ENCODE measurements at regions not wholly inside any gene's neighbourhood (a gene's known extent, or its start where the extent isn't known, plus 50 kb on each side); places are given as distances from the start of the nearest gene placed in this dataset.

- Histone ChIP-seq H3K9me3 (ENCODE audit: control insufficient read depth, low read depth, low read length) (peaks cover 7% of the 10 kb centered on the region), H3K27ac (ENCODE audit: low read length) (no peak overlapping the region), H3K4me3 (ENCODE audit: low read length) (no peak overlapping the region), H3K27me3 (ENCODE audit: control insufficient read depth, insufficient read depth, low read length) (no peaks in the 10 kb centered on the region), H3K36me3 (ENCODE audit: control insufficient read depth, insufficient read depth, low read length) (no peaks in the 10 kb centered on the region), H3K4me1 (ENCODE audit: control insufficient read depth, insufficient read depth, low read length) (no peaks in the 10 kb centered on the region)
- DNase-seq: no peak
- WGBS (ENCODE audit: insufficient coverage, low lambda C conversion rate): no CpG with 5 or more reads among the region's 13 CpGs
Observed at GRCh38 chr13:62046512-62046911, 630.9 kb upstream of the PCDH20 start.

GRCh38 chr13:62043600-62043999 lies 628.0 kb upstream of the PCDH20 start:
- Histone ChIP-seq H3K4me3 (ENCODE audit: low read length) (no peak overlapping the region), H3K27ac (ENCODE audit: low read length) (no peak overlapping the region), H3K4me1 (ENCODE audit: control insufficient read depth, insufficient read depth, low read length) (no peaks in the 10 kb centered on the region), H3K27me3 (ENCODE audit: control insufficient read depth, insufficient read depth, low read length) (no peaks in the 10 kb centered on the region), H3K9me3 (ENCODE audit: control insufficient read depth, low read depth, low read length) (peaks cover 7% of the 10 kb centered on the region), H3K36me3 (ENCODE audit: control insufficient read depth, insufficient read depth, low read length) (no peaks in the 10 kb centered on the region)
- no peak for DNase-seq
- no CpG with 5 or more reads among the region's 3 CpGs for WGBS (ENCODE audit: insufficient coverage, low lambda C conversion rate)

GRCh38 chr13:62040806-62041205 lies 625.2 kb upstream of the PCDH20 start:
- no CpG with 5 or more reads among the region's 2 CpGs for WGBS (ENCODE audit: insufficient coverage, low lambda C conversion rate)

DNA sequence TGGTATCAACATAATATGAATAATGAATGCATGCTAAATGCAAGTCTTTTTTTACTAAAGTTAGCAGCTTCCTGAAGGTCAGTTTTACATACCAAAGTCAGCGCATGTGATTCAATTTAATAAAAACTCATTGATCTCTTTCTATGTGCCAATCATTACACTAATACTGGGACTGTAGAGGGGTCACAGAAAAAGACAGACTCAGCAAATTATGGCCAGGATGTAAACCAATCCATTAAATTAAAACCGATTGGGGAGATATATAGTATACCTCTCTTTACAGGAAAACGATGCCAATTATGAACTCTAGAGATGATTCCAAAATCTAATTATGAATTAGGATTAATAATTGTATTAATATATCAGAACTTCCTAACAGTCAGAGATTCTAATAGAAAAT lies 624.4 kb upstream of the PCDH20 start:
- WGBS (ENCODE audit: insufficient coverage, low lambda C conversion rate): no CpG with 5 or more reads among the region's 3 CpGs
- H3K4me3 ChIP-seq (ENCODE audit: low read length): no peak overlapping the region
- no peaks in the 10 kb centered on the region for H3K36me3 ChIP-seq (ENCODE audit: control insufficient read depth, insufficient read depth, low read length)
- H3K27me3 ChIP-seq (ENCODE audit: control insufficient read depth, insufficient read depth, low read length): no peaks in the 10 kb centered on the region
- H3K9me3 ChIP-seq (ENCODE audit: control insufficient read depth, low read depth, low read length): no peaks in the 10 kb centered on the region
- DNase-seq: no peak
- H3K4me1 ChIP-seq (ENCODE audit: control insufficient read depth, insufficient read depth, low read length): no peaks in the 10 kb centered on the region
- H3K27ac ChIP-seq (ENCODE audit: low read length): no peak overlapping the region

More at GRCh38 chr13:62040806-62041205, 625.2 kb upstream of the PCDH20 start:
- Histone ChIP-seq H3K36me3 (ENCODE audit: control insufficient read depth, insufficient read depth, low read length) (no peaks in the 10 kb centered on the region), H3K27me3 (ENCODE audit: control insufficient read depth, insufficient read depth, low read length) (no peaks in the 10 kb centered on the region), H3K4me1 (ENCODE audit: control insufficient read depth, insufficient read depth, low read length) (no peaks in the 10 kb centered on the region), H3K9me3 (ENCODE audit: control insufficient read depth, low read depth, low read length) (no peaks in the 10 kb centered on the region), H3K27ac (ENCODE audit: low read length) (no peak overlapping the region), H3K4me3 (ENCODE audit: low read length) (no peak overlapping the region)
- no peak for DNase-seq

GRCh38 chr13:62038214-62038613 lies 622.6 kb upstream of the PCDH20 start:
- Histone ChIP-seq H3K4me3 (ENCODE audit: low read length) (no peak overlapping the region), H3K36me3 (ENCODE audit: control insufficient read depth, insufficient read depth, low read length) (no peaks in the 10 kb centered on the region), H3K27ac (ENCODE audit: low read length) (no peak overlapping the region), H3K9me3 (ENCODE audit: control insufficient read depth, low read depth, low read length) (no peaks in the 10 kb centered on the region), H3K4me1 (ENCODE audit: control insufficient read depth, insufficient read depth, low read length) (no peaks in the 10 kb centered on the region), H3K27me3 (ENCODE audit: control insufficient read depth, insufficient read depth, low read length) (no peaks in the 10 kb centered on the region)
- WGBS (ENCODE audit: insufficient coverage, low lambda C conversion rate): 71% methylated on average over 1 of the region's 1 CpG
- DNase-seq: no peak

- no peaks in the 10 kb centered on the region for H3K9me3 ChIP-seq (ENCODE audit: control insufficient read depth, low read depth, low read length)
- DNase-seq: no peak
- H3K36me3 ChIP-seq (ENCODE audit: control insufficient read depth, insufficient read depth, low read length): no peaks in the 10 kb centered on the region
- H3K4me1 ChIP-seq (ENCODE audit: control insufficient read depth, insufficient read depth, low read length): no peaks in the 10 kb centered on the region
- H3K27me3 ChIP-seq (ENCODE audit: control insufficient read depth, insufficient read depth, low read length): no peaks in the 10 kb centered on the region
- no peak overlapping the region for H3K27ac ChIP-seq (ENCODE audit: low read length)
- H3K4me3 ChIP-seq (ENCODE audit: low read length): no peak overlapping the region
- 40% methylated on average over 1 of the region's 2 CpGs for WGBS (ENCODE audit: insufficient coverage, low lambda C conversion rate)
Observed at GRCh38 chr13:62035981-62036380, 620.3 kb upstream of the PCDH20 start.

DNA sequence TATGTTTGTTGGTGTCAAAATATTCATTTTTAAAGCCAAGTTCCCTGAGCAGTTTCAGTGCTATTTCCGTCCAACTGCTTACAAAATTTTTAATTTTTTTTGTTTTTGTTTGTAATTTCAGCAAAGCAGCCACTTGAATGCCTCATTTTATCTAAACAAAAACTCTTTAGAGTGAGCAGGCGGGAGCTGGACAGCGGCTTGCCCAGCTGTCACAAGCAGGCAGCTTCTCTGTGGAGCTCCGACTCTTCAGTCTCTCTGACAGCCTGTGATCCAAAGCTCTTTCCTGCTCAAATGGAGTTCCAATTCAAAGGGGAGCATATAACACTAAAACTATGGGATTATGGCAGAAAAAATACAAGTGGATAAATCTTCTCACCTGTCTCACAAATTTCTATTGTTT lies 618.3 kb upstream of the PCDH20 start:
- Histone ChIP-seq H3K4me3 (ENCODE audit: low read length) (no peak overlapping the region), H3K9me3 (ENCODE audit: control insufficient read depth, low read depth, low read length) (no peaks in the 10 kb centered on the region), H3K4me1 (ENCODE audit: control insufficient read depth, insufficient read depth, low read length) (no peaks in the 10 kb centered on the region), H3K27me3 (ENCODE audit: control insufficient read depth, insufficient read depth, low read length) (no peaks in the 10 kb centered on the region), H3K36me3 (ENCODE audit: control insufficient read depth, insufficient read depth, low read length) (no peaks in the 10 kb centered on the region), H3K27ac (ENCODE audit: low read length) (no peak overlapping the region)
- no peak for DNase-seq
- 88% methylated on average over 1 of the region's 4 CpGs for WGBS (ENCODE audit: insufficient coverage, low lambda C conversion rate)

GRCh38 chr13:62022369-62022768 lies 606.7 kb upstream of the PCDH20 start:
- H3K4me3 ChIP-seq (ENCODE audit: low read length): no peak overlapping the region
- WGBS (ENCODE audit: insufficient coverage, low lambda C conversion rate): 100% methylated on average over 1 of the region's 1 CpG
- H3K27ac ChIP-seq (ENCODE audit: low read length): no peak overlapping the region
- no peaks in the 10 kb centered on the region for H3K27me3 ChIP-seq (ENCODE audit: control insufficient read depth, insufficient read depth, low read length)
- H3K4me1 ChIP-seq (ENCODE audit: control insufficient read depth, insufficient read depth, low read length): no peaks in the 10 kb centered on the region
- H3K9me3 ChIP-seq (ENCODE audit: control insufficient read depth, low read depth, low read length): no peaks in the 10 kb centered on the region
- no peaks in the 10 kb centered on the region for H3K36me3 ChIP-seq (ENCODE audit: control insufficient read depth, insufficient read depth, low read length)
- no peak for DNase-seq

DNA sequence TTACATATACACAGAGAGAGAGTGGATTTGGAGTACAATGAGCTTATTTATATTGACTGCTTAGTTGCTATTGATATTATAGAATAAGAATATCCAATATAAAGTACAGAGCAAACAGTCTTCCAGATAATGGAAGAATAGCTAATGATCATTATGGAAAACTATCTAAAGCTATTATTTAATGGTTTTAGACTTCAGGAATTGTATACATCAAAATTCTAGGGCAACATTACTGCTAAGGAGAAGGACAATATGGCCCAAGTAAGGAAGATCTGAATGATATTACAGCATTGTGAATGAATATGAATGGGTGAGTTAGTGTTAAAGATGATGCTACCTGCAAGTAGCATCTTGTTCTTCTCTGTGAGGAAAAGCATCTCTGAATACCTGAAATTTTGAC lies 604.2 kb upstream of the PCDH20 start:
- no peaks in the 10 kb centered on the region for H3K9me3 ChIP-seq (ENCODE audit: control insufficient read depth, low read depth, low read length)
- no peaks in the 10 kb centered on the region for H3K36me3 ChIP-seq (ENCODE audit: control insufficient read depth, insufficient read depth, low read length)
- no peaks in the 10 kb centered on the region for H3K27me3 ChIP-seq (ENCODE audit: control insufficient read depth, insufficient read depth, low read length)
- no peak overlapping the region for H3K27ac ChIP-seq (ENCODE audit: low read length)
- DNase-seq: no peak
- H3K4me1 ChIP-seq (ENCODE audit: control insufficient read depth, insufficient read depth, low read length): no peaks in the 10 kb centered on the region
- no peak overlapping the region for H3K4me3 ChIP-seq (ENCODE audit: low read length)

GRCh38 chr13:62014299-62014698 lies 598.6 kb upstream of the PCDH20 start:
- Histone ChIP-seq H3K4me3 (ENCODE audit: low read length) (no peak overlapping the region), H3K4me1 (ENCODE audit: control insufficient read depth, insufficient read depth, low read length) (no peaks in the 10 kb centered on the region), H3K27ac (ENCODE audit: low read length) (no peak overlapping the region), H3K9me3 (ENCODE audit: control insufficient read depth, low read depth, low read length) (no peaks in the 10 kb centered on the region), H3K27me3 (ENCODE audit: control insufficient read depth, insufficient read depth, low read length) (no peaks in the 10 kb centered on the region), H3K36me3 (ENCODE audit: control insufficient read depth, insufficient read depth, low read length) (no peaks in the 10 kb centered on the region)
- 60% methylated on average over 1 of the region's 3 CpGs for WGBS (ENCODE audit: insufficient coverage, low lambda C conversion rate)
- no peak for DNase-seq

GRCh38 chr13:62003452-62003851 lies 587.8 kb upstream of the PCDH20 start:
- 61% methylated on average over 2 of the region's 2 CpGs for WGBS (ENCODE audit: insufficient coverage, low lambda C conversion rate)
- no peaks in the 10 kb centered on the region for H3K4me1 ChIP-seq (ENCODE audit: control insufficient read depth, insufficient read depth, low read length)

More at GRCh38 chr13:62003452-62003851, 587.8 kb upstream of the PCDH20 start:
- H3K27me3 ChIP-seq (ENCODE audit: control insufficient read depth, insufficient read depth, low read length): no peaks in the 10 kb centered on the region
- H3K36me3 ChIP-seq (ENCODE audit: control insufficient read depth, insufficient read depth, low read length): no peaks in the 10 kb centered on the region
- no peak overlapping the region for H3K27ac ChIP-seq (ENCODE audit: low read length)
- H3K9me3 ChIP-seq (ENCODE audit: control insufficient read depth, low read depth, low read length): no peaks in the 10 kb centered on the region
- no peak overlapping the region for H3K4me3 ChIP-seq (ENCODE audit: low read length)
- DNase-seq: no peak
